Ishikawa (cell line): ENCODE measurements at regions not wholly inside any gene's neighbourhood (a gene's known extent, or its start where the extent isn't known, plus 50 kb on each side); places are given as distances from the start of the nearest gene placed in this dataset.

Experiments used
- CEBPB ChIP-seq: IDR thresholded peaks from 2 replicates; pipeline ENCODE4 v1.6.1; 2012
- CREB1 ChIP-seq: IDR thresholded peaks from 2 replicates; pipeline ENCODE4 v1.6.1; 2012; ENCODE audit warnings: low read depth
- EGR1 ChIP-seq: IDR thresholded peaks from 2 replicates; pipeline ENCODE4 v1.6.1; 2012
- EP300 ChIP-seq: IDR thresholded peaks from 2 replicates; pipeline ENCODE4 v1.6.1; 2012; ENCODE audit warnings: borderline replicate concordance
- FOXM1 ChIP-seq: IDR thresholded peaks from 2 replicates; pipeline ENCODE4 v1.6.1; 2012; ENCODE audit warnings: low read depth, borderline replicate concordance
- NFIC ChIP-seq: IDR thresholded peaks from 2 replicates; pipeline ENCODE4 v1.6.1; 2012
- RAD21 ChIP-seq: IDR thresholded peaks from 2 replicates; pipeline ENCODE4 v1.6.1; 2012; ENCODE audit warnings: low read depth
- TAF1 ChIP-seq: IDR thresholded peaks from 2 replicates; pipeline ENCODE4 v1.6.1; 2012; ENCODE audit warnings: low read depth, mild to moderate bottlenecking
- TCF12 ChIP-seq: IDR thresholded peaks from 2 replicates; pipeline ENCODE4 v1.6.1; 2012; ENCODE audit warnings: low read depth
- TEAD4 ChIP-seq: IDR thresholded peaks from 2 replicates; pipeline ENCODE4 v1.6.1; 2012
- YY1 ChIP-seq: IDR thresholded peaks from 2 replicates; pipeline ENCODE4 v1.6.1; 2012; ENCODE audit warnings: low read depth
- ZBTB7A ChIP-seq: IDR thresholded peaks from 2 replicates; pipeline ENCODE4 v1.6.1; 2012; ENCODE audit warnings: low read depth
- TF ChIP-seq, protein P1 (sequence below): IDR thresholded peaks from 2 replicates; pipeline ENCODE4 v1.6.1; 2012; ENCODE audit warnings: low read depth, mild to moderate bottlenecking
- TF ChIP-seq, protein P2 (sequence below): IDR thresholded peaks from 2 replicates; pipeline ENCODE4 v1.6.1; 2012
- TF ChIP-seq, protein P3 (sequence below): IDR thresholded peaks from 2 replicates; pipeline ENCODE4 v1.6.1; 2012

DNA sequence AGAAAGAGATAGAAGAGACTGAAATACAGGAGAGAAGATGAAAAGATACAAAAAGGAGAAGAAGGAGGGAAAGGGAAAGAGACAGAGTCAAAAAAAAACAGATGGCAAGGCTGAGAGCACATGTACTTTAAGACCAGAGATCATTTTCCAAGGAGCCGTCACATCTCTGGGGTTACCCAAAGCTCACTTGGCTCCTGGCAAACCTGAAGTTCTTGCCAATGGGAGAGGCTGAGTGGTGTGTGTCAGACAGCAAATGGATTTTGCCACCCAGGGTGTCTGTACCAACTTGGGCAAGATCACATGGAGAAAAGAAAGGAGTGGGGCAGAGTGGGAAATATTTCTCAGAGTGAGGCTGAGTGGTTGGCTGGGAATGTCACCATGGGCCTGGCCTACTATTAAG is 219.3 kb upstream of the TNP1 start:
- TF ChIP-seq, protein P1, sequence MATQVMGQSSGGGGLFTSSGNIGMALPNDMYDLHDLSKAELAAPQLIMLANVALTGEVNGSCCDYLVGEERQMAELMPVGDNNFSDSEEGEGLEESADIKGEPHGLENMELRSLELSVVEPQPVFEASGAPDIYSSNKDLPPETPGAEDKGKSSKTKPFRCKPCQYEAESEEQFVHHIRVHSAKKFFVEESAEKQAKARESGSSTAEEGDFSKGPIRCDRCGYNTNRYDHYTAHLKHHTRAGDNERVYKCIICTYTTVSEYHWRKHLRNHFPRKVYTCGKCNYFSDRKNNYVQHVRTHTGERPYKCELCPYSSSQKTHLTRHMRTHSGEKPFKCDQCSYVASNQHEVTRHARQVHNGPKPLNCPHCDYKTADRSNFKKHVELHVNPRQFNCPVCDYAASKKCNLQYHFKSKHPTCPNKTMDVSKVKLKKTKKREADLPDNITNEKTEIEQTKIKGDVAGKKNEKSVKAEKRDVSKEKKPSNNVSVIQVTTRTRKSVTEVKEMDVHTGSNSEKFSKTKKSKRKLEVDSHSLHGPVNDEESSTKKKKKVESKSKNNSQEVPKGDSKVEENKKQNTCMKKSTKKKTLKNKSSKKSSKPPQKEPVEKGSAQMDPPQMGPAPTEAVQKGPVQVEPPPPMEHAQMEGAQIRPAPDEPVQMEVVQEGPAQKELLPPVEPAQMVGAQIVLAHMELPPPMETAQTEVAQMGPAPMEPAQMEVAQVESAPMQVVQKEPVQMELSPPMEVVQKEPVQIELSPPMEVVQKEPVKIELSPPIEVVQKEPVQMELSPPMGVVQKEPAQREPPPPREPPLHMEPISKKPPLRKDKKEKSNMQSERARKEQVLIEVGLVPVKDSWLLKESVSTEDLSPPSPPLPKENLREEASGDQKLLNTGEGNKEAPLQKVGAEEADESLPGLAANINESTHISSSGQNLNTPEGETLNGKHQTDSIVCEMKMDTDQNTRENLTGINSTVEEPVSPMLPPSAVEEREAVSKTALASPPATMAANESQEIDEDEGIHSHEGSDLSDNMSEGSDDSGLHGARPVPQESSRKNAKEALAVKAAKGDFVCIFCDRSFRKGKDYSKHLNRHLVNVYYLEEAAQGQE, result no peak
- no peak for TF ChIP-seq TEAD4
- no peak for TF ChIP-seq RAD21
- TF ChIP-seq, protein P2, sequence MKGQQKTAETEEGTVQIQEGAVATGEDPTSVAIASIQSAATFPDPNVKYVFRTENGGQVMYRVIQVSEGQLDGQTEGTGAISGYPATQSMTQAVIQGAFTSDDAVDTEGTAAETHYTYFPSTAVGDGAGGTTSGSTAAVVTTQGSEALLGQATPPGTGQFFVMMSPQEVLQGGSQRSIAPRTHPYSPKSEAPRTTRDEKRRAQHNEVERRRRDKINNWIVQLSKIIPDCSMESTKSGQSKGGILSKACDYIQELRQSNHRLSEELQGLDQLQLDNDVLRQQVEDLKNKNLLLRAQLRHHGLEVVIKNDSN, result no peak
- no peak for TF ChIP-seq TCF12
- TF ChIP-seq NFIC, result no peak
- TF ChIP-seq EGR1, result no peak
- TF ChIP-seq CREB1, result no peak
- TF ChIP-seq, protein P3, sequence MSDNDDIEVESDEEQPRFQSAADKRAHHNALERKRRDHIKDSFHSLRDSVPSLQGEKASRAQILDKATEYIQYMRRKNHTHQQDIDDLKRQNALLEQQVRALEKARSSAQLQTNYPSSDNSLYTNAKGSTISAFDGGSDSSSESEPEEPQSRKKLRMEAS, result no peak
- TF ChIP-seq TAF1, result no peak
- TF ChIP-seq ZBTB7A, result no peak
- TF ChIP-seq YY1, result no peak
- TF ChIP-seq EP300, result no peak
- TF ChIP-seq CEBPB, result no peak
- no peak for TF ChIP-seq FOXM1

DNA sequence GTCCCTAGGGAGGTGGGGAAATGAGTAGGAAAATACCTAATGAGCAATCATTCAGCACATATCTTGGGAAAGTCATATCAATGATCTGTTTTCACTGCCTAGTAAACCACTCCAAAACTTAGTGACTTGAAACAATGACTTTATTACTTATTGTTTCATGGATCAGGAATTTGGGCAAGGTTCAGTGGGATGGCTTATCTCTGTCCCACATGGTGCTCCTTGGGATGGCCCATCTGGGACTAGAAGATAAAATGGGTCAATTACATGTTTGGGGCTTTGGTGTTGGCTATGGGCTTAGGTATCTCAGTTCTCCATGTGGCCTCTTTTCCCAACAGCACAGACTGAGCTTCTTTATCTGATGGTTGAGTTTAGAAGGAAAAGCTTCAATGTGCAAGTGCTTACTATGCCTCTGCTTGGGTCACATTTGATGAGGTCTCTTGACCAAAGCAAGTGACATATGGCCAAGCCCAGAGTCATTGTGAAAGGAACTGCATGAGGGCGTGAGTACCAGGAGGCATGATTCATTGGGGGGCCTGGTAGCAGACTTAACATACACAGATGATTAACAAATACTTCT is 218.1 kb upstream of the TNP1 start:
- TF ChIP-seq YY1, result no peak
- no peak for TF ChIP-seq RAD21
- TF ChIP-seq TAF1, result no peak
- TF ChIP-seq FOXM1, result no peak
- no peak for TF ChIP-seq CEBPB
- no peak for TF ChIP-seq CREB1
- no peak for TF ChIP-seq ZBTB7A
- TF ChIP-seq, protein P1, result no peak
- no peak for TF ChIP-seq TCF12
- TF ChIP-seq EGR1, result no peak
- TF ChIP-seq, protein P3, result no peak
- TF ChIP-seq TEAD4, result no peak
- no peak for TF ChIP-seq NFIC
- no peak for TF ChIP-seq EP300

DNA sequence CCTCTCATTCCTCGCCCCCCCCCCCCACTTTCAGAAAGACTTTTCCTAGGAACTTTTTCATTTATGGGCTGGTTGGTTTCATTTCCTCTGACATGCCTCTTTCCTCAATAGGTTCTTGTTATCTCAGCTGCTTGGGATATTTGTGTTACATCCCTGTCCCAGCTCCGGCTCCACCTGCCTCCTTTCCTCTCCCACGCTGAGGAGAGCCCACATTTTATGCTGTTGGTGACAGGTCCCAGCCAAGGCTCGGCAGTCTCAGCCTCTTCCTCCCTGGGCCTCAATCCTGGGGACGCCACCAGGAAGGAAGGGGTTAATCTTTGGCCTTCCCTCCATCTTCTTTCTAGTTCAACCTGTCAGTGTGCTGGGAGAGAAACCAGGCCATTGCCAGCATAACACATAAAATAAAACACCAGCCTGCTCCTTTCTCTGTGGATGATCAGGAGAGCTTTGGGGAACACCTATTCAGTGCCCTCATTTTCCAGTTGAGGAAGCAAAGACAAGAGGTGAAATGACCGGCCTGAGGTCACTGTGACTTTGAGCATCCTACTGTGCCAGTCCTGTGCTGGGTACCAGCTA is 216.9 kb upstream of the TNP1 start:
- TF ChIP-seq EP300, result no peak
- TF ChIP-seq RAD21, result no peak
- TF ChIP-seq TCF12, result no peak
- no peak for TF ChIP-seq CEBPB

DNA sequence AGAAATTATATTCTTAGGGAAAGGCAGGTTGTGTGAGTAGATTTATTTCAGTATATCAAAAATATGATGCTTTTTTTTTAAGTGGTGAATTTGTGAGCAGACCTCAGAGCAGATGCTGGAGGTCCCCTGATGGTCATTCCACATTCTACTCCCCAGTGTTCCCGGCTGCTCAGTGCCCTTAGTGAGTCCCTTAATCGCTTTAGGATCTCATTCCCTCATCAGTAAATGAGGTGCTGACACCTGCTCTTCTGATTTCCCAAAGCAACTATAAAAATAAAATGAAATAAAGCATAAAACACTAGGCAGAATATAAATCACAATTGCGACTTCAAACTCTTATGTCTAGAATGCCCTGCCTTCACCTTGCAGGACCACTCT is 216.2 kb upstream of the TNP1 start:
- no peak for TF ChIP-seq TEAD4
- TF ChIP-seq, protein P3, result no peak
- TF ChIP-seq NFIC, result no peak
- no peak for TF ChIP-seq TAF1
- TF ChIP-seq, protein P2, result no peak
- TF ChIP-seq TCF12, result no peak

DNA sequence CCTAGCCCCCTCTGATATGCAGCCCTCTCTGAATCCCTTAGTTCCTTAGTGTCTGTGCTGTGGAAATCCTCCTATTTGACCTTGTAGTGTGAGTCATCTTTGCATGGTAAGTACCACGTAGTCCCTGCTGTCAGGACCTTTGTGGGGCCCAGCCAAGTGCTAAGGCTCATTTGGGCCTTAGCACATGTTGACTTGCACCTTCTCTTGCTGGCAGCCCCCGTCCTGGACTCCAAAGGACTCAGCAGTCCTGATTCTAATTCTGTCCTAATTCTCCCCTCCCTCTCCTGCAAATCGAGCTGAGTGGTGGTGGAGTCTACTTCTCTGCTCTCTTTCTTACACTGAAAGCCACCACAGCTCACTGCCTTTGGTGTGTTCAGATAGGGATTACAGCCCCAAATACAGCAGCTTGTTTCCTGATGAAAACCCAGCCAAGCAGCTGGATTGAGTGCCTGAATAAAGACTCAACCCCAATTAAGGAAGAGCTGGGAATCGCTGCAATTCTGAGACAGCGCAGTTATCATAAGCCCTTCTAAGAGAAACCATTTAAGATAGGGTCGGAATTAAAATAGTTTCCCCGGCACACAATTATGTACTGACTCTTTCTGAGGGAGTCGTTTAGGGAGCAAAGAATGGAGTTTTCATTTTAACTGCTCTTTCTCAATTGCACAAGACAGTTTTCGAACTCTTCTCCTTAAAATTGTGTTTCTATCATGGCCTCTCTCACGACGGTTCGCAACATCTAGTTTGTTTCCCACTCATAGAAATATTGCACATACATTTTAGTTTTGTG is 215.6 kb upstream of the TNP1 start:
- TF ChIP-seq FOXM1, result no peak
- no peak for TF ChIP-seq RAD21
- TF ChIP-seq CREB1, result no peak
- no peak for TF ChIP-seq EP300
- TF ChIP-seq TAF1, result no peak
- no peak for TF ChIP-seq NFIC
- TF ChIP-seq, protein P3, result no peak
- TF ChIP-seq TCF12, result no peak
- TF ChIP-seq EGR1, result no peak
- TF ChIP-seq TEAD4, result no peak
- TF ChIP-seq, protein P2, result no peak
- TF ChIP-seq, protein P1, result no peak
- TF ChIP-seq YY1, result no peak
- no peak for TF ChIP-seq ZBTB7A
